GM19395 (cell line): ENCODE measurements at regions not wholly inside any gene's neighbourhood (a gene's known extent, or its start where the extent isn't known, plus 50 kb on each side); places are given as distances from the start of the nearest gene placed in this dataset.
"Not testable (repeated sequence)": the region's sequence is repeated elsewhere in the genome, so short reads cannot be mapped to it uniquely, and the experiment has no call there.

Experiments used
- ATAC-seq: cut with Tn5 transposase; IDR thresholded peaks from one replicate; pipeline ENCODE4 v1.9.1; 2021; ENCODE audit warnings: mild to moderate bottlenecking, moderate library complexity; ENCODE audit not compliant: unreplicated experiment

- ATAC-seq: no peak
These were observed 122.8 kb downstream of the ZNF365 start for GRCh38 chr10:62496925-62497324.

- no peak for ATAC-seq
These were observed 124.1 kb downstream of the ZNF365 start for GRCh38 chr10:62498271-62498670.

- ATAC-seq: not testable (repeated sequence)
These were observed 125.9 kb downstream of the ZNF365 start for GRCh38 chr10:62500116-62500515.

- no peak for ATAC-seq
These were observed 127.4 kb downstream of the ZNF365 start for GRCh38 chr10:62501547-62501946.

GRCh38 chr10:62502995-62503613 lies 128.9 kb downstream of the ZNF365 start:
- no peak for ATAC-seq

- no peak for ATAC-seq
These were observed 129.7 kb downstream of the ZNF365 start for GRCh38 chr10:62503872-62504271.

GRCh38 chr10:62506371-62506770 lies 132.2 kb downstream of the ZNF365 start:
- no peak for ATAC-seq

- peak; percentile 44 for ATAC-seq
These were observed 137.1 kb downstream of the ZNF365 start for GRCh38 chr10:62511238-62511637.

GRCh38 chr10:62511656-62512055 lies 137.5 kb downstream of the ZNF365 start:
- ATAC-seq: peak; percentile 94

GRCh38 chr10:62512732-62513475 lies 138.7 kb downstream of the ZNF365 start:
- ATAC-seq: no peak

- ATAC-seq: no peak
These were observed 140.0 kb downstream of the ZNF365 start for GRCh38 chr10:62514079-62514693.

- ATAC-seq: no peak
These were observed 143.1 kb downstream of the ZNF365 start for GRCh38 chr10:62517252-62517651.

GRCh38 chr10:62527019-62527827 lies 153.1 kb downstream of the ZNF365 start:
- ATAC-seq: peak; percentile 50

- ATAC-seq: peak; percentile 93
These were observed 154.3 kb downstream of the ZNF365 start for GRCh38 chr10:62528441-62528840.

GRCh38 chr10:62529396-62529795 lies 155.2 kb downstream of the ZNF365 start:
- ATAC-seq: no peak

GRCh38 chr10:62534031-62534430 lies 159.9 kb downstream of the ZNF365 start:
- ATAC-seq: no peak

- no peak for ATAC-seq
These were observed 164.4 kb downstream of the ZNF365 start for GRCh38 chr10:62538606-62539005.

- ATAC-seq: no peak
These were observed 166.2 kb downstream of the ZNF365 start for GRCh38 chr10:62540389-62540788.

GRCh38 chr10:62541811-62542210 lies 167.6 kb downstream of the ZNF365 start:
- ATAC-seq: no peak

- ATAC-seq: no peak
These were observed 169.6 kb downstream of the ZNF365 start for GRCh38 chr10:62543571-62544355.
